HG03575 (cell line): ENCODE measurements at regions not wholly inside any gene's neighbourhood (a gene's known extent, or its start where the extent isn't known, plus 50 kb on each side); places are given as distances from the start of the nearest gene placed in this dataset.

Experiments
- ATAC-seq: cut with Tn5 transposase; IDR thresholded peaks from one replicate; pipeline ENCODE4 v1.9.1; 2021; ENCODE audit not compliant: unreplicated experiment, insufficient number of reproducible peaks, low FRiP score; ENCODE audit errors: extremely low read depth

DNA sequence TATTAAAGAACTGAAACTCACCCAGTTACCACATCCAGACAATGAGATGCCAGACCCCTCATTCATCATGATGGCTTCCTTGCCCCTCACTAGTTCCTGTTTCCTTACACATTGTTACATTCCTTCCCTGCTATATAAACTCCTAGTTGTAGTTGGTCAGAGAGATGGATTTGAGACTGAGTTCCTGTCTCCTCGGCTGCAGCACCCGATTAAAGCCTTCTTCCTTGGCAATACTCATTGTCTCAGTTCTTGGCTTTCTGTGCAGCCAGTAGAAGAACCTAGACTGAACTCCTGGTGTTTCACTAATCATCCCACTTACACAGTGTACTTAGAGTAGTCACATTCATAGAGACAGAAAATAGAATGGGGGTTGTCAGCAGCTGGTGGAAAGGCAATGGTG lies 324.7 kb downstream of the TRIML1 start:
- ATAC-seq: no peak

DNA sequence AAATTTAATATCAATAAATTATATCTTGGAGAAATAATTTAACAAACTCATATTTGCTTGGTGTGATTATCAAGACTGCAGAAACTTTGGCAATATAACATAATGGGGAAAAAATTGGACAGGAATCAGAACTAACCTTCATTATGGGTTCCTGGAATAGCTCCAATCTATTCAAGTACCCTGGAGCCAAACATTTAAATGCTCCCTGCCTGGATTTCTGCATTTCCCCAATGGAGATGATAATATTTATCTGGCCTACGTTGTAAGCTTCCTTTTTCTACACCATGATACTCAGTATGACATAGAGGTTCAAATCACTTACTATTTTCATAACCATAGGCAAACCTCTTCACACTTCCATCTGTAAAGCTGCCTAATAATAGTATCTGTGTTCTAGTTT lies 326.8 kb downstream of the TRIML1 start:
- ATAC-seq: no peak

DNA sequence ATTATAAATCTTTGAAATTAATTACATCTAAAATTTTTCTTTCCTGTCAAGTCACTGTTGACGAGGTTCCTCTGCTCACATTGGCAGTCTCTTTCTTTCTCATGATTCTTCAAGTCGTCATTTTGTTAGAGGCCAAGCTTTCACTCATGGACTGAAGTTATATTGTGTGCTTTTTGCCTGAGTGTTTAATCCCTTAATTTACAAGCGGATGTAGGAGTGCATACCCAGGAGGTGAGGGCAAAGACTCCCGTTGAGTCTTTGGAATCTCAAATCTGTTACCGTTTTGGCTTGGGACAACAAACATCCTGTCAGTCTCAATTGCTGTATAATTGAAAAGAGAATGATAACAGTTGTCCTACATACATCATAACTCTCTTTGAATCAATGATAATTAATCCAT lies 345.0 kb downstream of the TRIML1 start:
- ATAC-seq: no peak

DNA sequence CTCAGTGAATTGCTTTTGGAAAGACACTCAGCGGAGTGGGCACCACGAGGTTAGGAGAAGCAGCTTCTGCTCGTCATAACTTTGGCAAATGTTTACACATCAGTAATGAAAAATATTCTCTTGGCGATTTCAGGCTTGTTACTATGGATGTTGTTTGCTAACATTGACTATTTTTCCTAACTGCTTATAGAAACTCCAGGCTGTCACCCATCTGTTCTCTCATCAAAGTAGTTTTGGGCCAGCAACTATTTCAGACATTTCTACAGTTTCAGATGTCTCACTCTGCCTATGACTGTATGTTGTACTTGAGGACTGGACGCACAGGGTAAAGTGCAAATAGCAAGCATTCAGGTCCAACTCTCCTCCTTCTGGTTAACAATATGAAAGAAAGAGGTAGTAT lies 346.7 kb downstream of the TRIML1 start:
- ATAC-seq: no peak

DNA sequence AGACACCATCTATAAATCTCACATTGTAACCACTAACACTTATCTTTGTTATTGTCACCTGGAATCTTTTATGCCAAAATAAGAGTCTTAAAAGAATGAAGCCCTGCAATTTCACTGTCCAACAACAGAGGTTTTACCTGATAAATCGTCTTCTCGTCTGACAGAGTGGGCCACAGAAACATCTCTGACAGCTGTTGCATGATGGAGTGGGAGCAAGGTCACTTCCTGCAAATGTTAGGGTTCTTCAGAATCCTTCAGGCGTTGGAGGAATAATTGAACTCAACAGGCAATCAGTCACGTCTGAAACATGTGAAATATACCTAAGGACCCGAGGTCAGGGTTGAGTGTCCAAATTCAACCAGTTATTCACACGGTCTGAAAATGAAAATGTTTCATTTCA lies 353.6 kb downstream of the TRIML1 start:
- ATAC-seq: no peak

DNA sequence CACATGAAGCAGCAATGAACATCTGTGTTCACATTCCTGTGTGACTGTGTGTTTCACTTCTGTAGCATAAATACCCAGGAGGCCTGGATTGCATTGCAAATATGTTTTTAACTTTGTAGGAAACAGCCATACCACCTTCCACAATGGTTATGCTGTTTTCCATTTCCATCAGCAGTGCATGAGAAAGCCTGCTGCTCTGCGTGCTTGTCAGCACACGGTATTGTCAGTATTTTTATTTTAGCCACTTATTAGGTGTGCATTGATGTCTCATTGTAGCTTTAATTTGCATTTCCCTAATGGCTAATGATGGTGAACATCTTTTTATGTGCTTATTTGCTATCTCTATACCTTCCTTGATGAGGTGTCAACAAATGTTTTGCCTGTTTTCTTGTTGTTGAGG lies 355.9 kb downstream of the TRIML1 start:
- ATAC-seq: no peak

DNA sequence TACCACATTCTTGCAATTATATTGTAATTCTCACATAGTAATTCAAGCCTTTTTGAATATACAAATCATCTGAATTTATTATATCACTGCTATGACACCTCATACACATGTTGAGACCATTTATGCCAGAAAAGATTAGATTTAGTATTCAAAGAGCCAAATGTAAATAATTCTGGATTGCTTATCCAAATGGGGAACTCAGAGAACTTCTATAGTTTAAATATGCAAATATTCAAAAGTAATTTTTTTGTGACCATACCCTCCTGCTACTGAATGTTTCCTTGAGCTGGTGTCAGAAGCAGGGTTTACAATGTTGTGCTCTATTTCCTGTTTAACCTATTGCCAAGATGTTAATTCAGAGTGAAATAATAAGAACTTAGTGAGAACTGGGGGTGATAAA lies 372.2 kb downstream of the TRIML1 start:
- ATAC-seq: no peak

DNA sequence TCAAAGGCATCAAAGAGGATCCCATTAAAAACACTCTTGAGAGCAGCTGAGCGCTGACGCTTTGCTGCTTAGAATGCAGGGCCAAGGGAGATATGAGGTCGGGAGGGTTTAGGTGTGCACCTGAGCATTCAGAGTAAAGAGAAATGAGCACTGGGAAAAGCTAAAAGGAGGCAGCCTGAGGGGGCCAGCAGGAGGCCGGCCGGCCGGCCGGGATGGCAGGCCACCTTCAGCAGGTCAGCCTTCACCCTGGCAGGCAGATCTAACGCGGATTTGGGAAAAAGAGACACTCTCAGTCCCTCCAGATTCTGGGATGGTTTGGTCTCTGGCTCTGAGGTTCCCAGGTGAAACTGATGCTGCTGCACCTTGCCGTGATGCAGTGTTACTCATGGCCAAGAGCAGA lies 393.5 kb downstream of the TRIML1 start:
- no peak for ATAC-seq

DNA sequence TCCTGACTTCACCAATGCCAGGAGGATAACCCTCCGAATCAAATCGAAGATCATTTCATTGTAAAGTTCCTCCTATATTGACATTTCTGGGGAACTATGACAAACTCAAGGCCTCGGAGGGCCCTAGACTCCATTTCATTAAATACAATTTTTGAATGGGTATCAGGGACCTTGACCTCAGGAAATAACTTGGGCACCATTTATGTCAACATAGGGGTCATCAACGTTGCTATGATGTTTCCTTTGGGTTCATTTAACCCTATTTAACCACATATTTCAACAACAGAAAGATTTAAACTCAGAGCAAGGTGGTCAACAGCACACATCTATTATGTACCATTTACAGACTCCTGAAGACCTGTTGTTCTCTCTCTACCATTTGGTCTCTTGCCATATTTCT lies 395.1 kb downstream of the TRIML1 start:
- no peak for ATAC-seq

DNA sequence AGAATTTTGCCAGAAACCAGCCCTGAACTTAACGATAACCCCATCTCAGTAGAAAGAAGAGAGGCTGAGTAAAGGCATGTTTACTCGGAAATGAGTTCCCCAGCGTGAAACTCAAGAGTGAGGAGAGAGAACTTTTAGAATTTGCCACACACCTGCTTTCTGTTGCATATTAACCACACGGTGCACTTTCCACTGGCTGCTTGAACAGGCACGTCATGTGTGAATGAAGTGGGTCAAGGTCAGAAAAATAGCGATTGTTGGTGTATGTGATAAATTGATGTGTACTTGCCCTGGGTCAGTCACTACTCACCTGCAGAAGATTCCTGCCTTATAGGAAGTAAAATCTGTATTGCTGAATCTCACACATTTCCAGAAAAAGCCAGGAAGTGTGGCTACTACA lies 395.7 kb downstream of the TRIML1 start:
- no peak for ATAC-seq

DNA sequence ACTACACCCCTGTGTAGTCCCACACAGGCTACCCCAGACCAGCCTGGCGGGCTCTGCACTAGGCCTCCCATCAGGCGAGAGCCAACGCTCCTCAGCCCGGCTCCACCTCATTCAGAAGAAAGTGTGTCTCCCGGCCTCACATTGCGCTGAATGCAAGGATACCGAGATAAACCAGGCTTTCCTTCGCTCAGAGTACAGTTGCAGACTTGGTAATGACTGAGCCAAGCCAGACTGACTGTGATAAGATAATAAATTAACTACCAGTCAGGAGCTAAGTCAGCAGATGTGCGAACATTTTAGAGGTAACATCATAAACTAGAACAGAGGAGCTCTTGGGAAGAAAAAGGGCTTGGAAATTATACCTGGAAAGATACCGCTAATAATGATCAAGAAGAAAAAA lies 397.6 kb downstream of the TRIML1 start:
- no peak for ATAC-seq

DNA sequence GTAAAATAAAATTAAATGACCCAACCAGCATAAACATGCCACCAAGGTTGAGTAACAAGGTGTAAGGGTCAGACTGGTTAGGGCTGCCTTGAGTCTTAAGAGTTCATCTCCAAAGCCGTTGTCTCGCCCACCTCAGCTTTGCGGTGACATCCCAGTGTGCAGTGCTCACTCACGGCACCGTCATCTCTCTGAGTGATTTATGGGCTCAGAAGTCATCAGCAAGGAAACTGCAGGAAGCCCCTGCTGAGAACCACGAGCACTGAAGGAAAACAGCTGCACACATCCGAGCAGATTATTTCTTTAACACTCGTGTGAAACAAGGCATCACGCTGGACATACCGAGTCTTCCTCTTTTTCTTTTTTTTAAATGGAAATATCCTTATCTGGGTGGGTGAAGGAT lies 411.1 kb downstream of the TRIML1 start:
- ATAC-seq: no peak

DNA sequence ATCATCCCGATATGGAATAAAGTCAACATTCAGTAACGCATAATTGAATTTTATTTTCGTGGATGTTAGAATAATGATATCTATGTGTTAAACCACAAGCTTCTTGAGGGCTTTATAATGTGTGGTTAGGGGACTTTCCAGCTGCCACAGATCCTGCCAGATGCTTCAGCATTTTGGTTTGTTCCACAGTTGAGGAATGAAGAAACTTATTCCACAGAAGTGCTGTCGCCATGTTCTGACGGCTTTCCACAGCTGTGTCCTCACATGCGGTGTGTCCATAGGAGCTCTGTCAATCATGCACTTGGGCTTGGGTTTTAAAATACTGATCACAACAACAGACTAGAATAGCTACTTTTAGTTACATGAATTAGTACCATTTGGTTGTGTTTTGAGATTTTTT lies 411.9 kb downstream of the TRIML1 start:
- no peak for ATAC-seq

DNA sequence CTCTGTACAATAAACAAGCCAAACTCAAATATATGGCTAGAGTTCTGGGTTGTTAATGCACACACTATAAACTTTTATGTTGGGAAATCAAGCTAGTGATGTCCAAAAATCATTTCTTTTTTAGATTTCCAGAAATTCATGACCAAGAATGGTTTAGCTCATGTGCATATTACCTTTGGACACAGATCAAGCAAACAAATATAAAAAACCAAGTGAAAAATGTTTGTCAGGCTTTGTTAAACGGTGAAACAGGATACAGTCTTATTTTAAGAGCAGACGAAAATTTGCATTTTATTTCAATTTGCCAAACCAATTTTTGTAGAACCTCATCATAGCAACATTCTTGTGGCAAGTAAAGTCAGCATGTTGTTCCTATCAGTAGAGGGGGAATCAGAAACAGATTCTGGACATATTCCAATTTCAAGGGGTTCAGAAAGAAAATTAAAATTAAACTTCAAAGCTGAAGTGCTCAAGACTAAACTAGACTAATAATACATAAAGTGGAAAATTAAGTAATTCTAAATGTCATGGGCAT lies 413.6 kb downstream of the TRIML1 start:
- ATAC-seq: no peak

DNA sequence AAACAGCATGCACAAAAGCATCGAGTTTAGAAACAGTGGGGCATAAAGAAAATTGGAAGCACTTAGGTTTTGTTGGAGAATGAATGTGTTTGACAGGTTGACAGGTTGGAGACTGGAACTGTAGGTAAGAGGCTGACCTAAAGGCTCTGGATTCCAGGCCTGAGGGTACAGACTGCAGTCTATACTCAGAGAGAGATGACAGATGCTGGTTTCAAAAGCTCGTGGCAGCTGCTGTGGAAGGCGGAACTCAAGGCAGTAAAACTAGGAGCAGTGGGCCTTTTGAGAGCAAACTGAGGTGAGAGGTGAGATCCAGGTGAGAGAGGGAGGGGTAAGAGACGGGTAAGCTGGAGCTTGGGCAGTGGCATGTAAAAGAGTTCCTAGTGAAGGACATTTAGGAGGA lies 415.2 kb downstream of the TRIML1 start:
- no peak for ATAC-seq

DNA sequence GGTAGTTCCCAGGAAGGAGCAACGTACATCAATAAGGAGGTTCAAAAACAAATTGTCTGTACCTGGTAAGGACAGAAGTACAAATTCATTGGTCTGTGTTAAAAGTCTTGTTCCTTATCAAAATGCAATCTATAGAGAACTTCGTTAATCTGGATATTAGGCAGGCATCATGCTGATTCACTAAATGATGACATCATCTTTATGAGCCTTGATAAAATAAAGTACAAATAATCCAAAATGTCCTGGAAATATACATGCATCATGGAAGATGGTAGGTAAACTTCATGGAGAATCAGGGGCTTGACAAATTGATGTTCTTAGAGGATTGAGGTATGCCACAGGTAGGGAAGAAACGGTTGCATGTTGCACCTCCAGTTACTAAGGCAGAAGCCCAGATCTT lies 433.9 kb downstream of the TRIML1 start:
- ATAC-seq: no peak

DNA sequence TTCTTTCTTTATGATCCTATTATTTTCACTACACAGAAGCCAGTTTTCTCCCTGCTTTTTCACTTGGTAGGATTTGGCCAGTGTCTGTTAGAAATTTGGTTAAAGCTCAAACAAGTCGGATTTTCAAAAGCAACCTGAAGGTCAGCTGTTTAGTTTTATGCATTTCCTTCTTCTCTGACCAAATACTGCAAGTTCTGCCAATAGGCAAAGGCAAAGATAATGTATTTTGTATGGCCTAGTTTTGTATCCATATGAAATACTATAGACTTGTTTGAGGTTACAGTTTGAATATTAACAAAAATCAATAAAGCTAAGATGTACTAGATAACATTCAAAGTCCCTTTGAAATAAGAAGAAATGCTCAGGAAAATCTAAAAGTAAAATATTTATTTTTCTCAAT lies 439.4 kb downstream of the TRIML1 start:
- no peak for ATAC-seq

DNA sequence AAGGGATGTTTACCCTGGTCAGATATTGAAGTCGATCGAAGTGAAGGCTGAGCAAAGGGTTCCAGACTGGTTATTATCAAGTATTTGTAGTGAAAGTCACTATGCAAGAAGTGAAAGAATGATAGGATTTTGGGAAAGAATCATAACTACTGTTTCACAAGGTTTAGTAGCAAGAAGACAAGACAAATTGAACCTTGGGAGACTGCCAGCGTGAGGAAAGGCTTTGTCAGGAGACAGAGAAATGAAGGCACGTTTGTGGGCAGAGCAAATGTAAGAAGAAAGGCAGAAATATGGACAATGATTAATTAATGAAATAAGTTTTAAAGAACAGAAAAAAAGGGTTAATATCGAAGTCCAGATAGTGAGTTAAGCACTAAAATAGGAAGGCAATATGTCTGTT lies 456.8 kb downstream of the TRIML1 start:
- ATAC-seq: no peak

DNA sequence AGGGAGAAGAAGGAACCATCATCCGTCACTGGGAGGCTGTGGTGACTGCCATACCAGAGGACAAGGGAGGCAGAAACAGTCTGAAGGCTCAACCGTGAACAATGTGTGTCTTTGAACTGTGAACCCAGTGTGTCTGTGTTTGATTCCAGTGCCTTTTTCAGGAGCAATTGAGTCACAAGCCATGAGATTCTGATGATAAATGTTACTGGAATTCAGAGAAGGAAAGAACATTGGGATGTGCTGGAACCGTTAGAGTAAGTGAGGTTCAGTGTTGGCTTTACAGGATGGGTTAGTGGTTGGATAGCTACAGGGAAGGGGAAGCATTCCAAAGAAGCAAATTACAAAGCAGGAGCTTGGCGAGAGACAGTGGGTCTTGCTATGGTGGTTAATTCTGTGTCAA lies 464.4 kb downstream of the TRIML1 start:
- no peak for ATAC-seq

DNA sequence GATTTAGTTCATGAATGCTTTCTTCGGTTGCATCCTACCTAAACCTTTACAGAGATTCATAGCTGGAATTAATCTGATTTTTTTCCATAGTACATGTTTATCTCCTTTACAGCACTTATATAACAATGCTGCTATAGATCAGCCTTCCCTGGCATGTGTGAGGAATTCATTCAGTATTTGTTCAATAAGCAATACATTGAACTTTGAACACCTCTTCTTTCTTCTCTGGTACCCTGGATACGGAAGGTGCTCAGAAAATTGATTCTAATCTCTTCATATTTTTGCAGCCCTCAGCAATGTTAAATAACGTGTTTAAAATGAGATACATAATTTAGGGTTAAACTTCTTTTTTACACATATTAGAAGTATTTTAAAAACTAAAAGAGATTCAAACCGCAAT lies 467.4 kb downstream of the TRIML1 start:
- no peak for ATAC-seq

DNA sequence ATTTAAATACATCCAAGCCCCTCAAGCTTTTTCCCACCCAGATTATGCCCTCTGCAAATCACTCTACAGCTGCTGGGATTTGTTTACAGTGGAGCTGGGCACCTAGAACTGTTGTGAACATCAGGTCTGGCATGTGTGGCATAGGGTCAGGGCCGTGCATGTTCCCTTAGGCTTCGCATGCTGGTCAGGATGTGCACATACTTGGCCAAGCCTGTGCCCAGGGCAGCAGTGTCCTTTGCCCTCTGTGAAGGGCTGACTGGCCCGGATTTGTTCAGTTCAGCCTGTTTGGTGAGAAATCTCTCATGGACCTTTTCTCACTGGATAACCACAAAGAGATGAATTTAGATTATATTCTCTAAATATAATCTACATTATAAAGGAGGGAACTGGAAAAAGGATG lies 471.9 kb downstream of the TRIML1 start:
- no peak for ATAC-seq

DNA sequence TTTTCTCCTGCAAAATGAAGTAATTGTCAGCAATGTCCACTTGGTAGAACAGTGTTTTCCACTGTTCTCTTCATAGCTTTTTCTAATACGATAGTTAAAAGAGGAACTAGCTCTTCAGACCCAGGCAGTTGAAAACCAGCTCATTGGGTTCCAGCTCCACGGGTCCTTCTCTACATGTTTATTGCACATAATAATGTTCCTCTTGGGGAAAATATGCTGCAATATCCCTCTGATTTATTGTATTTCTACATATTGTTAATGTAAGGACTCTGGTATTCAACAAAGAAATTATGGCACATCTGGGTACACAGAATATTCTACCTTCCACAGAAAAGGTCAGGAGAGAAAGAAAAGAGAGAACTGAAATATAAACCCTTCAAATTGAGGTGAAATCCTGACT lies 473.4 kb downstream of the TRIML1 start:
- no peak for ATAC-seq
